ENCODE measurements at regions not wholly inside any gene's neighbourhood (a gene's known extent, or its start where the extent isn't known, plus 50 kb on each side); places are given as distances from the start of the nearest gene placed in this dataset.

- no peak for TF ChIP-seq YY1 (IDR thresholded peaks at IDR 0.05; ENCODE audit: insufficient read depth, insufficient read length)
- no peak for TF ChIP-seq ZNF274 (IDR thresholded peaks at IDR 0.05; ENCODE audit: low read depth, low read length)
Measured at GRCh38 chr6:103715269-103715668, 1144.5 kb downstream of the HACE1 start.
